Tibial artery (tissue), 4 donors: ENCODE measurements at regions not wholly inside any gene's neighbourhood (a gene's known extent, or its start where the extent isn't known, plus 50 kb on each side); places are given as distances from the start of the nearest gene placed in this dataset.

Experiments used
- DNase-seq, 2 donors: peaks; one replicate each; pipeline ENCODE4 v3.0.0-alpha.2; 2019
- H3K27ac ChIP-seq, 2 donors: fragments of 200-600 bp; sonication (generic) in 1 of 2; 1 replicate in 1 of 2; 2 replicates in 1 of 2; pipeline ENCODE4 v1.5.1; 2018 to 2019; ENCODE audit warnings: mild to moderate bottlenecking in 1 of 2
- H3K27me3 ChIP-seq, 2 donors: fragments of 200-600 bp; sonication (generic) in 1 of 2; one replicate each; pipeline versions ENCODE4 v1.5.1 to v1.6.0; 2016 to 2019
- H3K36me3 ChIP-seq, 3 donors: fragments of 200-600 bp; sonication (generic) in 2 of 3; one replicate each; pipeline ENCODE4 v1.5.1; 2016 to 2019; ENCODE audit warnings: mild to moderate bottlenecking in 2 of 3
- H3K4me1 ChIP-seq, 4 donors: fragments of 200-600 bp; sonication (generic) in 2 of 4; 1 replicate in 3 of 4; 2 replicates in 1 of 4; pipeline ENCODE4 v1.5.1; 2016 to 2019
- H3K4me3 ChIP-seq, 2 donors: fragments of 200-600 bp; sonication (generic) in 1 of 2; 1 replicate in 1 of 2; 2 replicates in 1 of 2; pipeline ENCODE4 v1.5.1; 2018 to 2019; ENCODE audit warnings: mild to moderate bottlenecking in 2 of 2
- H3K9me3 ChIP-seq, 3 donors: fragments of 200-600 bp; sonication (generic) in 1 of 3; one replicate each; pipeline ENCODE4 v1.5.1; 2016 to 2019
- intact Hi-C: fragments of 100-400 bp; cut with DNase I; formaldehyde crosslinking; loops from one replicate; pipeline ENCODE4 v1.15.0; 2023; ENCODE audit warnings: low total_unique reads
- TF ChIP-seq, protein P1 (sequence below), 2 experiments: fragments of 200-600 bp in 1 of 2; fragments of 450-650 bp in 1 of 2; IDR thresholded peaks; one replicate each; pipeline ENCODE4 v1.5.1; 2017 to 2019; ENCODE audit warnings: antibody characterized with exemption in 2 of 2, mild to moderate bottlenecking in 1 of 2, moderate library complexity in 1 of 2

DNA sequence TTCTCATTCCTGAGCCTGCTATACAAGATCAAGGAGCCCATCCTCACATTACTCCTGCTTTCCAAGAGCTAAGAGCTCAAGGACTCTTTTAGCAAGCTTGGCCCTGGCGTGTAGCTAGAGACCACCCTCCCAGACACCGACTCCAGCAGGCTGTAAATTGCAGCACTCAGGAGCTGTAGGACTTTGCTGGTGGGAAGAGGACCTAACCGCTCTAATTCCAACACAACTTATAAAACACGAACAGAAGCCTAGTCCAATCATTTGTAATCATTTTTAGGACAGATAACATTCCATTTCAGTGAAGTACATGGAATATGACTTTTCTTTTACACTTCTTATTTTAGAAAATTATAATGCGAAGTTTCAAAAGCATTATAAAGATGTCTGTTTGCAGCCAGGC is 219.9 kb downstream of the NXNL2 start:
- H3K27ac ChIP-seq: peak overlapping the region in 1 of 2 donors; percentile 3
- TF ChIP-seq, protein P1, sequence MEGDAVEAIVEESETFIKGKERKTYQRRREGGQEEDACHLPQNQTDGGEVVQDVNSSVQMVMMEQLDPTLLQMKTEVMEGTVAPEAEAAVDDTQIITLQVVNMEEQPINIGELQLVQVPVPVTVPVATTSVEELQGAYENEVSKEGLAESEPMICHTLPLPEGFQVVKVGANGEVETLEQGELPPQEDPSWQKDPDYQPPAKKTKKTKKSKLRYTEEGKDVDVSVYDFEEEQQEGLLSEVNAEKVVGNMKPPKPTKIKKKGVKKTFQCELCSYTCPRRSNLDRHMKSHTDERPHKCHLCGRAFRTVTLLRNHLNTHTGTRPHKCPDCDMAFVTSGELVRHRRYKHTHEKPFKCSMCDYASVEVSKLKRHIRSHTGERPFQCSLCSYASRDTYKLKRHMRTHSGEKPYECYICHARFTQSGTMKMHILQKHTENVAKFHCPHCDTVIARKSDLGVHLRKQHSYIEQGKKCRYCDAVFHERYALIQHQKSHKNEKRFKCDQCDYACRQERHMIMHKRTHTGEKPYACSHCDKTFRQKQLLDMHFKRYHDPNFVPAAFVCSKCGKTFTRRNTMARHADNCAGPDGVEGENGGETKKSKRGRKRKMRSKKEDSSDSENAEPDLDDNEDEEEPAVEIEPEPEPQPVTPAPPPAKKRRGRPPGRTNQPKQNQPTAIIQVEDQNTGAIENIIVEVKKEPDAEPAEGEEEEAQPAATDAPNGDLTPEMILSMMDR (IDR thresholded peaks at IDR 0.05): no peak
- H3K9me3 ChIP-seq: no peaks in the 10 kb centered on the region
- H3K36me3 ChIP-seq: no peaks in the 10 kb centered on the region
- intact Hi-C loops: no loop called here
- H3K4me1 ChIP-seq: peaks cover 0 to 11% (median under 1%) of the 10 kb centered on the region in 4 donors
- no peaks in the 10 kb centered on the region for H3K27me3 ChIP-seq
- DNase-seq: no peak
- no peak overlapping the region for H3K4me3 ChIP-seq

- TF ChIP-seq, protein P1 (IDR thresholded peaks at IDR 0.05): no peak
- intact Hi-C loops: no loop called here
Measured at GRCh38 chr9:88757406-88758010, 222.5 kb downstream of the NXNL2 start.

DNA sequence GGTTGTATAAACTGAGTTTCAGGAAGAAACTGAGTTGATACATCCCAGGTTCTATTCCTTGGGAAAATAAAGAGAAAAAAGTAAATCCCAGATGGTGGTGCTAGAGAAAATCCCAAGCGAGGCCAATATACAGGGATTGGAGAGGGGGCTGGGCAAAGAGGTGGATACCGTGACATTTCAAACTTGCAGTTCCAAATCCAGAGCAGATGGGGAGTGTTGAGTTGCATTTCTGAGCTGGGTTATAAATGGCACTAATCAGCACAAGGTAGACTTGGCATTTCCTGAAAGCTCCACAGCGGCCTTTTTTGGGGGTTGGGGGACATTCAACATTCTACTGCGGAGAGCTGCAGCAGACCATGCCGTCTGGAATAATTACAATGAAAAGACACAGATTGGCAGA is 224.4 kb downstream of the NXNL2 start:
- no peak for DNase-seq
- H3K9me3 ChIP-seq: no peaks in the 10 kb centered on the region
- no peak overlapping the region for H3K4me3 ChIP-seq
- intact Hi-C loops: no loop called here
- H3K36me3 ChIP-seq: no peaks in the 10 kb centered on the region
- no peak overlapping the region for H3K27ac ChIP-seq
- peaks cover 0 to 11% (median 0%) of the 10 kb centered on the region in 4 donors for H3K4me1 ChIP-seq
- H3K27me3 ChIP-seq: no peaks in the 10 kb centered on the region
- TF ChIP-seq, protein P1 (IDR thresholded peaks at IDR 0.05): no peak

More at GRCh38 chr9:88757406-88758010, 222.5 kb downstream of the NXNL2 start:
- no peak for DNase-seq
- Histone ChIP-seq H3K4me1 (peaks cover 0 to 11% (median 0%) of the 10 kb centered on the region in 4 donors), H3K27me3 (no peaks in the 10 kb centered on the region), H3K4me3 (no peak overlapping the region), H3K27ac (no peak overlapping the region), H3K9me3 (no peaks in the 10 kb centered on the region), H3K36me3 (no peaks in the 10 kb centered on the region)

GRCh38 chr9:88766778-88767503 is 224.3 kb upstream of the S1PR3 start:
- TF ChIP-seq, protein P1 (IDR thresholded peaks at IDR 0.05): no peak
- Histone ChIP-seq H3K27me3 (no peaks in the 10 kb centered on the region), H3K4me3 (no peak overlapping the region), H3K9me3 (no peaks in the 10 kb centered on the region), H3K27ac (no peak overlapping the region), H3K36me3 (no peaks in the 10 kb centered on the region), H3K4me1 (no peaks in the 10 kb centered on the region)
- intact Hi-C loops: no loop called here
- DNase-seq: no peak

- H3K4me1 ChIP-seq: no peaks in the 10 kb centered on the region
- TF ChIP-seq, protein P1 (IDR thresholded peaks at IDR 0.05): no peak
- H3K4me3 ChIP-seq: no peak overlapping the region
- no peak overlapping the region for H3K27ac ChIP-seq
- H3K36me3 ChIP-seq: no peaks in the 10 kb centered on the region
- no peaks in the 10 kb centered on the region for H3K9me3 ChIP-seq
- intact Hi-C loops: no loop called here
- no peak for DNase-seq
- H3K27me3 ChIP-seq: no peaks in the 10 kb centered on the region
Measured at GRCh38 chr9:88767504-88767790, 223.8 kb upstream of the S1PR3 start.
